ENCODE measurements at regions not wholly inside any gene's neighbourhood (a gene's known extent, or its start where the extent isn't known, plus 50 kb on each side); places are given as distances from the start of the nearest gene placed in this dataset.

GRCh38 chr3:144771381-144771870, 799.8 kb downstream of the DIPK2A start:
- H3K4me1 ChIP-seq (ENCODE audit: insufficient read depth, low read length), result no peaks in the 10 kb centered on the region
- Mint-ChIP-seq H3K4me1 (ENCODE audit: low read depth) (no peaks in the 10 kb centered on the region), H3K9me3 (no peaks in the 10 kb centered on the region), H3K36me3 (ENCODE audit: low read depth) (no peaks in the 10 kb centered on the region), H3K27me3 (no peaks in the 10 kb centered on the region), H3K27ac (no peak overlapping the region), H3K4me3 (no peak overlapping the region)
- no peak for TF ChIP-seq CTCF (IDR thresholded peaks at IDR 0.05)
- CTCF ChIA-PET, result no interaction called here
- H3K9me3 ChIP-seq (ENCODE audit: control insufficient read depth in 1 of 2, insufficient read depth in 1 of 2, low read length in 2 of 2), result no peaks in the 10 kb centered on the region
- POLR2A ChIA-PET, result no interaction called here
- no peaks in the 10 kb centered on the region for H3K36me3 ChIP-seq (ENCODE audit: insufficient read depth, low read length)
- no peak for ATAC-seq (ENCODE audit: poor library complexity)
- no peak overlapping the region for H3K4me3 ChIP-seq (ENCODE audit: low read length)
- H3K27ac ChIP-seq (ENCODE audit: low read depth in 1 of 2, low read length in 2 of 2), result no peak overlapping the region
- intact Hi-C loops (cut with DNase I, micrococcal nuclease), result no loop called here
- H3K27me3 ChIP-seq (ENCODE audit: control insufficient read depth in 1 of 2, insufficient read depth in 2 of 2, low read length in 2 of 2), result no peaks in the 10 kb centered on the region
- no peak for DNase-seq

DNA sequence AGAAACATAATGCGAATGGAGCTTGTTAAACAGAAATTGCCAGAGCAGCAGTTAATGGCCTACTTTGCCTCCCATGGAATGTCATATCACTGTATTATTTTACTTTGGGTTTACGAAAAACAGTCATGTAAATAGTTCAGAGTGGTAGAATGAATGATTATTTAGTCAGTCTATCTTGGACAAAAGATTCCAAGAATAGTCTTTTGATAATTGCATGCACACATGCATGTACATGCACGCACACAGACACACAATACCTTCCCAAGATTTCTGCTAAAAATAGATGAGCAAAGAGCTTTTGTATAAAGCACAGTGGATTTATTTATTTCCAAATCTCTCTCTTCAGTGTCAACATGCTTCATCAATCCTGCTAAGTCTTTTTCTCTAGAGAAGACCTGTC, 800.7 kb downstream of the DIPK2A start:
- no peak for TF ChIP-seq CTCF (IDR thresholded peaks at IDR 0.05)
- ATAC-seq (ENCODE audit: poor library complexity), result no peak
- no peaks in the 10 kb centered on the region for H3K9me3 Mint-ChIP-seq
- no peak overlapping the region for H3K4me3 Mint-ChIP-seq
- H3K27me3 Mint-ChIP-seq, result no peaks in the 10 kb centered on the region
- no peaks in the 10 kb centered on the region for H3K36me3 Mint-ChIP-seq (ENCODE audit: low read depth)
- no peaks in the 10 kb centered on the region for H3K9me3 ChIP-seq (ENCODE audit: control insufficient read depth in 1 of 2, insufficient read depth in 1 of 2, low read length in 2 of 2)
- POLR2A ChIA-PET, result interaction anchor here (0.6 kb wide), 1 partner anchor 26 kb away, joined by 3 read pairs; no protein-coding TSS in a partner anchor
- CTCF ChIA-PET, result no interaction called here
- no peak overlapping the region for H3K27ac ChIP-seq (ENCODE audit: low read depth in 1 of 2, low read length in 2 of 2)
- DNase-seq, result no peak
- H3K4me1 Mint-ChIP-seq (ENCODE audit: low read depth), result no peaks in the 10 kb centered on the region
- intact Hi-C loops (cut with DNase I, micrococcal nuclease), result no loop called here
- no peaks in the 10 kb centered on the region for H3K4me1 ChIP-seq (ENCODE audit: insufficient read depth, low read length)
- no peak overlapping the region for H3K4me3 ChIP-seq (ENCODE audit: low read length)
- H3K27ac Mint-ChIP-seq, result no peak overlapping the region
- no peaks in the 10 kb centered on the region for H3K36me3 ChIP-seq (ENCODE audit: insufficient read depth, low read length)
- H3K27me3 ChIP-seq (ENCODE audit: control insufficient read depth in 1 of 2, insufficient read depth in 2 of 2, low read length in 2 of 2), result no peaks in the 10 kb centered on the region

DNA sequence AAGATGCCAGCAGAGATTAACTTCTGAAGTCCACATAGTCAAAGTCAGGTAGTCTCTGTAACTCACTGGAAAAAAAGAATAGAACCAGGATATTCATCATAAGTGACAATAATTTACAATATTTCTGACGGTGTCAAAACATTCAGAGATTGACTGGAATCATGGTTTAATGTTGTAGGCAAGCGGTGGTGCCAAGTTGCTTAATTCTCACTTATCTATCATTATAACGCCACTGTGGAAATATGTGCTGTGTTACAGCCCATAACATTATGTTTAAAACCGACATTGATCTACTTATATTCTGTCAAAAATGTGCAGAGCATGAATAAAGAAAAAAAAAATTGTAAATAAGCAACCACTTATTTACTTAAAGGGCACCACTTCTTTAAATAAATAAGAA, 801.7 kb downstream of the DIPK2A start:
- ATAC-seq (ENCODE audit: poor library complexity) (no peak), DNase-seq (no peak)
- no peaks in the 10 kb centered on the region for H3K4me1 ChIP-seq (ENCODE audit: insufficient read depth, low read length)
- no peak overlapping the region for H3K27ac ChIP-seq (ENCODE audit: low read depth in 1 of 2, low read length in 2 of 2)
- intact Hi-C loops (cut with DNase I, micrococcal nuclease), result no loop called here
- H3K36me3 ChIP-seq (ENCODE audit: insufficient read depth, low read length), result no peaks in the 10 kb centered on the region
- H3K27me3 Mint-ChIP-seq, result no peaks in the 10 kb centered on the region
- no peak overlapping the region for H3K4me3 Mint-ChIP-seq
- H3K27me3 ChIP-seq (ENCODE audit: control insufficient read depth in 1 of 2, insufficient read depth in 2 of 2, low read length in 2 of 2), result no peaks in the 10 kb centered on the region
- no peaks in the 10 kb centered on the region for H3K4me1 Mint-ChIP-seq (ENCODE audit: low read depth)
- H3K4me3 ChIP-seq (ENCODE audit: low read length), result no peak overlapping the region
- no peaks in the 10 kb centered on the region for H3K9me3 Mint-ChIP-seq
- no peak for TF ChIP-seq CTCF (IDR thresholded peaks at IDR 0.05)
- no peaks in the 10 kb centered on the region for H3K36me3 Mint-ChIP-seq (ENCODE audit: low read depth)
- H3K27ac Mint-ChIP-seq, result no peak overlapping the region
- CTCF ChIA-PET, result no interaction called here
- POLR2A ChIA-PET, result interaction anchor here (0.6 kb wide), 1 partner anchor 27 kb away, joined by 3 read pairs; no protein-coding TSS in a partner anchor
- H3K9me3 ChIP-seq (ENCODE audit: control insufficient read depth in 1 of 2, insufficient read depth in 1 of 2, low read length in 2 of 2), result no peaks in the 10 kb centered on the region
